ENCODE measurements at regions not wholly inside any gene's neighbourhood (a gene's known extent, or its start where the extent isn't known, plus 50 kb on each side); places are given as distances from the start of the nearest gene placed in this dataset.

DNA sequence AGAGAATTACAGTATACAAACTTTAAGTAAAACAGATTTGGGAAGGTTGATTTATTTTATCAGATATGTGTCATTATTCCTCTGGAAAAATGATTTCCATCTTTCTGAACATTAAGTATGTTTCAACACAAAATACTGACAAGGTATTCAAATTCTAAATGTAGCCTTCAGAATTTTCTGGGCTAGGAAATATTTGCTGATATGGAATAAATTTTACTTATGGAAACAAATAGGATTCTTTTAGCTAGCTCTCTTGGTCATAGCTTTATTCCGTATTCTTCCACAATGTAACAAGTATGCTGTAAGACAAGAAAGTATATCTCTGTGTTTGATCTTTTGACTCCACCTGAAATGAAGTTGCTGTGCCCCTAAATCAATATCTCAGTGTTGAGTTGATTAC, 1125.2 kb upstream of the CITED2 start:
- TF ChIP-seq, protein P1, sequence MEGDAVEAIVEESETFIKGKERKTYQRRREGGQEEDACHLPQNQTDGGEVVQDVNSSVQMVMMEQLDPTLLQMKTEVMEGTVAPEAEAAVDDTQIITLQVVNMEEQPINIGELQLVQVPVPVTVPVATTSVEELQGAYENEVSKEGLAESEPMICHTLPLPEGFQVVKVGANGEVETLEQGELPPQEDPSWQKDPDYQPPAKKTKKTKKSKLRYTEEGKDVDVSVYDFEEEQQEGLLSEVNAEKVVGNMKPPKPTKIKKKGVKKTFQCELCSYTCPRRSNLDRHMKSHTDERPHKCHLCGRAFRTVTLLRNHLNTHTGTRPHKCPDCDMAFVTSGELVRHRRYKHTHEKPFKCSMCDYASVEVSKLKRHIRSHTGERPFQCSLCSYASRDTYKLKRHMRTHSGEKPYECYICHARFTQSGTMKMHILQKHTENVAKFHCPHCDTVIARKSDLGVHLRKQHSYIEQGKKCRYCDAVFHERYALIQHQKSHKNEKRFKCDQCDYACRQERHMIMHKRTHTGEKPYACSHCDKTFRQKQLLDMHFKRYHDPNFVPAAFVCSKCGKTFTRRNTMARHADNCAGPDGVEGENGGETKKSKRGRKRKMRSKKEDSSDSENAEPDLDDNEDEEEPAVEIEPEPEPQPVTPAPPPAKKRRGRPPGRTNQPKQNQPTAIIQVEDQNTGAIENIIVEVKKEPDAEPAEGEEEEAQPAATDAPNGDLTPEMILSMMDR (IDR thresholded peaks at IDR 0.05; ENCODE audit: insufficient read depth, low read length, poor library complexity, severe bottlenecking) = no peak
- TF ChIP-seq EZH2phosphoT487 (conservative IDR thresholded peaks at IDR 0.05; ENCODE audit: low read length) = no peak
